Stomach (tissue), 4 donors: ENCODE measurements at regions not wholly inside any gene's neighbourhood (a gene's known extent, or its start where the extent isn't known, plus 50 kb on each side); places are given as distances from the start of the nearest gene placed in this dataset.

Experiments
- CTCF ChIP-seq, 7 experiments: fragments of 450-650 bp in 4 of 7; fragments of 200-600 bp in 3 of 7; sonication (generic) in 3 of 7; IDR thresholded peaks; one replicate each; pipeline ENCODE4 v1.5.1; 2016 to 2019; ENCODE audit warnings: antibody characterized with exemption in 7 of 7, control low read depth in 2 of 7, mild to moderate bottlenecking in 1 of 7
- POLR2A ChIP-seq, 4 donors: fragments of 450-650 bp; IDR thresholded peaks; one replicate each; pipeline ENCODE4 v1.6.1; 2016; ENCODE audit warnings: antibody characterized with exemption in 4 of 4, control low read depth in 2 of 4, mild to moderate bottlenecking in 1 of 4, moderate library complexity in 1 of 4
- POLR2AphosphoS5 ChIP-seq, 3 donors: sonication (generic); formaldehyde crosslinking; IDR thresholded peaks; one replicate each; pipeline ENCODE4 v1.6.1; 2016; ENCODE audit warnings: antibody characterized with exemption in 3 of 3

DNA sequence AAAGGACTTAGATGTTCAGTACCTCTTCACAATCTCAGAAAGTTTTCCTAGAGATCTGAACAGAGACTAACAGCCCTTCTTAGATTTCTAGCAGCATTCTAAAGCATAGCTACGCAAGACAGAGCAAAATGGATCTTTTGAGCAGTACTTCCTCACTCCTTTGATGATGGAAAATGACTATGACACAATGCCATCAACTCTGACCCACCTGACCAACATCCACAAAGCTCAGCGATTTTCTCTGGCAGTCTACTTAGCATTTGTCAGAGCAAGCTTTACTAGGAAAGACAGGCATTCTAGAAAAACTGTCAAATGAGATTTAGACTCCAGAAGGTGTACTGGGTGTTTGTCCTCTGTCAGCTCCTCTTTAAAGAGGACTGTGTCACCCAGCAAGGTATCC is 180.9 kb upstream of the ACVR2A start:
- TF ChIP-seq POLR2A (IDR thresholded peaks at IDR 0.05), result no peak
- TF ChIP-seq POLR2AphosphoS5 (IDR thresholded peaks at IDR 0.05), result no peak
- no peak for TF ChIP-seq CTCF (IDR thresholded peaks at IDR 0.05)
